ENCODE measurements at regions not wholly inside any gene's neighbourhood (a gene's known extent, or its start where the extent isn't known, plus 50 kb on each side); places are given as distances from the start of the nearest gene placed in this dataset.

DNA sequence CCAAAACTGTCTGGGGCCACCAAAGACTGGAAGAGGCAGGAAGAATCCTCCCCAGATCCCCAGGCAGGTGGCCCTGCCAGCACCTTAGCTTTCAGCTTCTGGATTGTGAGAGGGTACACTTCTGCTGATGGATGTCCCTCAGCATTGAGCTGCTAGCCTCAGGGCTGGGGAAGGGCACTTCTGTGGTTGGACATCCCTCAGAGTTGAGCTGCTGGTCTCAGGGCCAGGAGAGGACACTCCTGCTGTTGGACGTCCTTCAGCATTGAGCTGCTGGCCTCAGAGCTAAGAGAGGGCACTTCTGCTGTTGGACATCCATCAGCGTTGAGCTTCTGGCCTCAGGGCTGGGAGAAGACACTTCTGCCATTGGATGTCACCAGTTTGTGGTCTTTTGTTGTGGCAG lies 83.8 kb upstream of the FCN1 start:
- no peak for DNase-seq (ENCODE audit: extremely low read depth, low read depth)
- TF ChIP-seq, protein P1, sequence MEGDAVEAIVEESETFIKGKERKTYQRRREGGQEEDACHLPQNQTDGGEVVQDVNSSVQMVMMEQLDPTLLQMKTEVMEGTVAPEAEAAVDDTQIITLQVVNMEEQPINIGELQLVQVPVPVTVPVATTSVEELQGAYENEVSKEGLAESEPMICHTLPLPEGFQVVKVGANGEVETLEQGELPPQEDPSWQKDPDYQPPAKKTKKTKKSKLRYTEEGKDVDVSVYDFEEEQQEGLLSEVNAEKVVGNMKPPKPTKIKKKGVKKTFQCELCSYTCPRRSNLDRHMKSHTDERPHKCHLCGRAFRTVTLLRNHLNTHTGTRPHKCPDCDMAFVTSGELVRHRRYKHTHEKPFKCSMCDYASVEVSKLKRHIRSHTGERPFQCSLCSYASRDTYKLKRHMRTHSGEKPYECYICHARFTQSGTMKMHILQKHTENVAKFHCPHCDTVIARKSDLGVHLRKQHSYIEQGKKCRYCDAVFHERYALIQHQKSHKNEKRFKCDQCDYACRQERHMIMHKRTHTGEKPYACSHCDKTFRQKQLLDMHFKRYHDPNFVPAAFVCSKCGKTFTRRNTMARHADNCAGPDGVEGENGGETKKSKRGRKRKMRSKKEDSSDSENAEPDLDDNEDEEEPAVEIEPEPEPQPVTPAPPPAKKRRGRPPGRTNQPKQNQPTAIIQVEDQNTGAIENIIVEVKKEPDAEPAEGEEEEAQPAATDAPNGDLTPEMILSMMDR (IDR thresholded peaks at IDR 0.05; ENCODE audit: low read depth, low read length), result no peak

GRCh38 chr9:135002336-135002735 lies 84.6 kb upstream of the FCN1 start:
- TF ChIP-seq, protein P1 (IDR thresholded peaks at IDR 0.05; ENCODE audit: low read depth, low read length), result no peak
- DNase-seq (ENCODE audit: extremely low read depth, low read depth), result no peak

DNA sequence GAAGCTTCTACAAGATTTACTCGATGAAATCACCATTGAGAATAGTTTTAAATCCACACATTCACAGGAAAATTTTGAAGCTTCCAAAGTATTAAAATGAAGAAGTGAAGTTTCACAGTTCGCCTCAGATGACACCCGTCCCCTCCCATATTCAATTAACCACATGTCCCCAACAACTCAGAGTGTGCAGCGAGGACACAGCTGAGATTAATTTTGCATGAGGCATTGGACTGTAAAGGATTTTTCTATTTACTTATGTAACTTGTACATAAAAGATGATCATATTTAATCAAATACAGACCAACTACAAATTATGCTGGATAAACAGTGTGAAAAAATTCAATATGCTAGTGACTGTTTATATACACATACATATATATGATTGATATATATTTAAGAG lies 84.7 kb upstream of the OLFM1 start:
- no peak for DNase-seq (ENCODE audit: extremely low read depth, low read depth)
- TF ChIP-seq, protein P1 (IDR thresholded peaks at IDR 0.05; ENCODE audit: low read depth, low read length), result no peak

DNA sequence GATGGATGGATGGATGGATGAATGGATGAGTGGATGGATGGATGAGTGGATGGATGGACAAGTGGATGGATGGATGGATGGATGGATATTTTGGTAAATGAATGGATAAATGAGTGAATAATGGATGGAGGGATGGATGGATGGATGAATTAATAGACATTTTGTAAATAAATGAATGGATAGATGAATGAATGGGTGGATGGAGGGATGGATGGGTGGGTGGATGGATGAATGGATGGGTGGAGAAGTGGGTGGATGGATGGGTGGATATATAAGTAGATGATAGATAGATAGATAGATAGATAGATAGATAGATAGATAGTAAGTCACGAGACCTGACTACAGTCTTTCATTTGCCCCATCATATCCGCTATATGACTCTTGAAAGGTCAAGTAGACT lies 82.7 kb upstream of the OLFM1 start:
- TF ChIP-seq, protein P1 (IDR thresholded peaks at IDR 0.05; ENCODE audit: low read depth, low read length), result no peak
- DNase-seq (ENCODE audit: extremely low read depth, low read depth), result no peak

DNA sequence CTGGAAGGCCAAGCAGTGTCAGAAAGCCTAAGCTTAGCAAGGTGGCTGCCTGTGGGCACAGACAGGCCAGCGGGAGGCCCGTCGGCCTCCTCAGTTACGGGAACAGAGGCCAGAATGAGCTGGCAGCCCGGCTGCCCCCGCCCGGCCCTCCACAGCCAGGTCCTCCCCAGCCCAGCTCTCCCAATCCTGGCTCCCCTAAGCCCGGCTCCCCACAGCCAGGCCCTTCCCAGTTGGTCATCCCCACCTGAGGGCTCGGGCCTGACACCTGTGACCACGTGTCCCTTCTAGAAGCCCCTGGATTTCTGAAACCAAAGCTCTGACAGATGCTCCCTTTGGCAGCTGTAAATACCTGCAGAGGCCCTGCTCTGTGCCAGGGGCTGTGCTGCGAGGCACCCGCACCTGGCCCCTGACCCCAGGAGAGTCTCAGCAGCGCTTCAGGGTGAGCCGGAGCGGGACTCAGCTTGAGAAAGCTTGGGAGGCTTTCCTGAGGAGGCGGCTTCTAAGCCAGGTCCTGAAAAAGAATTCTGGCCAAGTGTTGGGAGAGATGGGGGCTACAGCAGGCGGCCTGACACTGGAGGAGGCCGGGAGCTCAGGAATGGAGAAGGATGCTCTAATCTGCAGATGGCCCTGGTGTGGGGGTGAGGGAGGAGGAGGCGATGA lies 80.4 kb upstream of the OLFM1 start:
- DNase-seq (ENCODE audit: extremely low read depth, low read depth), result no peak

DNA sequence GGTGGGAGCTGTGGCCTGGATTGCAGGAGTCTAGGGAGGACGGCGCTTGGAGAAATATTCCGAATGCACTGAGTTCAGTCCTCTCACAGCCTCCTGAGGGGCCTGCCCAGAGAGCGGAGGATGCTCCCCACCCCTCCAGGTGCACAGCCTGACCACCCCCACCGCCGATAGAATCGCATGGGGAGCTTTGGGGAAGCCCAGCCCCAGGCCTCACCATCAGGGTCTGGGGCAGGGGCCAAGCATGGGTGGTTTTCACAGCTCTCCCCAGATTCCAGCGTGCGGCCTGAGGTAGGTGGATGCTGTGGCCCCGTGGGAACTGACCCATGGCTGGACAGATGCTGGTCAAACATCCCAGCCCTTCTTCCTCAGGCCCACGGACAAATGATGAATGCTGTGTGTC lies 79.9 kb upstream of the OLFM1 start:
- no peak for DNase-seq (ENCODE audit: extremely low read depth, low read depth)
- TF ChIP-seq, protein P1 (IDR thresholded peaks at IDR 0.05; ENCODE audit: low read depth, low read length), result no peak

More for the DNA sequence above, 80.4 kb upstream of the OLFM1 start:
- TF ChIP-seq, protein P1 (IDR thresholded peaks at IDR 0.05; ENCODE audit: low read depth, low read length), result no peak

- TF ChIP-seq, protein P1 (IDR thresholded peaks at IDR 0.05; ENCODE audit: low read depth, low read length), result no peak
- DNase-seq (ENCODE audit: extremely low read depth, low read depth), result no peak
These were observed 79.1 kb upstream of the OLFM1 start for GRCh38 chr9:135008416-135008815.

Measured in AG09319 (cell line).